ENCODE measurements at regions not wholly inside any gene's neighbourhood (a gene's known extent, or its start where the extent isn't known, plus 50 kb on each side); places are given as distances from the start of the nearest gene placed in this dataset.
"Not testable (repeated sequence)": the region's sequence is repeated elsewhere in the genome, so short reads cannot be mapped to it uniquely, and the experiment has no call there.

GRCh38 chr7:91573405-91573804 lies 307.1 kb downstream of the MTERF1 start:
- no peaks in the 10 kb centered on the region for H3K9me3 ChIP-seq
- no peak overlapping the region for H3K27ac ChIP-seq
- H3K36me3 ChIP-seq: no peaks in the 10 kb centered on the region
- TF ChIP-seq POLR2A (IDR thresholded peaks at IDR 0.05): no peak
- no peak for DNase-seq
- no peaks in the 10 kb centered on the region for H3K4me1 ChIP-seq
- intact Hi-C loops (cut with DNase I; ENCODE audit: low total_unique reads): no loop called here
- H3K4me3 ChIP-seq: no peak overlapping the region
- no peaks in the 10 kb centered on the region for H3K27me3 ChIP-seq

DNA sequence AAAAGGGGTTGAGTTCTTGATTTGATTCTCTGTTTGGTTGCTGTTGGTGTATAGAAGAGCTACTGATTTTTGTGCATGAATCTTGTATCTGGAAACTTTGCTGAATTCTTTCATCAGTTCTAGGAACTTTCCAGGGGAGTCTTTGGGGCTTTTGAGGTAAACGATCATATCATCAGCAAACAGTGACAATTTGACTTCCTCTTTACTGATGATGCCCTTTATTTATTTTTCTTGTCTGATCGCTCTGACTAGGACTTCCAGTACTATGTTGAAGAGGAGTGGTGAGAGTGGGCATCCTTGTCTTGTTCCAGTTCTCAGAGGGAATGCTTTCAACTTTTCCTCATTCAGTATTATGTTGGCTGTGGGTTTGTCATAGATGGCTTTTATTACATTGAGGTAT lies 304.0 kb downstream of the MTERF1 start:
- H3K4me1 ChIP-seq; intact Hi-C loops (cut with DNase I; ENCODE audit: low total_unique reads); H3K9me3 ChIP-seq; H3K36me3 ChIP-seq; H3K4me3 ChIP-seq; H3K27ac ChIP-seq; H3K27me3 ChIP-seq; DNase-seq: not testable (repeated sequence)

GRCh38 chr7:91579837-91580236 lies 300.7 kb downstream of the MTERF1 start:
- TF ChIP-seq CTCF (IDR thresholded peaks at IDR 0.05) (no peak), POLR2A (IDR thresholded peaks at IDR 0.05) (no peak)
- no peak for DNase-seq
- no peaks in the 10 kb centered on the region for H3K4me1 ChIP-seq
- no peaks in the 10 kb centered on the region for H3K9me3 ChIP-seq
- intact Hi-C loops (cut with DNase I; ENCODE audit: low total_unique reads): no loop called here
- no peaks in the 10 kb centered on the region for H3K36me3 ChIP-seq
- no peaks in the 10 kb centered on the region for H3K27me3 ChIP-seq
- H3K4me3 ChIP-seq: no peak overlapping the region
- no peak overlapping the region for H3K27ac ChIP-seq

GRCh38 chr7:91582799-91583477 lies 297.6 kb downstream of the MTERF1 start:
- Histone ChIP-seq H3K27me3 (no peaks in the 10 kb centered on the region), H3K9me3 (no peaks in the 10 kb centered on the region), H3K4me3 (no peak overlapping the region), H3K27ac (no peak overlapping the region), H3K36me3 (no peaks in the 10 kb centered on the region), H3K4me1 (no peaks in the 10 kb centered on the region)
- no peak for DNase-seq
- TF ChIP-seq CTCF (IDR thresholded peaks at IDR 0.05) (no peak), POLR2A (IDR thresholded peaks at IDR 0.05) (no peak)
- intact Hi-C loops (cut with DNase I; ENCODE audit: low total_unique reads): no loop called here

DNA sequence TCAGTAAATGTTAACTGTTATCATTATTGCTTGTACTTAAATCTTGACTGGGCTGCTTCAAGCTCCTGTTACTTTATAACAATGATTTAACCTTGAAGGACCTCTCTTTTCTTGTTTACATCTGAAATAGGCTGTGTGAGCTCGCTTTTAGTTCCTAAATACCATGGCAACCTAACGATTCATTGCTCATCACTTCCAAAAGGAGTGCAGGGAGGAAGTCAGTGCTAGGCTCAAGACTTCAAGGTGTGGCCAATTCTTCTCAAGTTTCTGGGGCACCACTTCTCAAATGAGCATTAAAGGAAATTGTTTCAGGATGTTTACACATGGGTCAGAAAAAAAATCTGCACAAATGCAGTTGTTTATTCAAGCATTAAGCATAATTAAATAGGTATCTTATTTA lies 284.2 kb downstream of the MTERF1 start:
- TF ChIP-seq CTCF (IDR thresholded peaks at IDR 0.05) (no peak), POLR2A (IDR thresholded peaks at IDR 0.05) (no peak)
- intact Hi-C loops (cut with DNase I; ENCODE audit: low total_unique reads): no loop called here
- no peak overlapping the region for H3K4me3 ChIP-seq

GRCh38 chr7:91598791-91599190 lies 281.7 kb downstream of the MTERF1 start:
- no peak overlapping the region for H3K4me3 ChIP-seq
- no peaks in the 10 kb centered on the region for H3K4me1 ChIP-seq
- DNase-seq: no peak
- no peak overlapping the region for H3K27ac ChIP-seq
- H3K27me3 ChIP-seq: no peaks in the 10 kb centered on the region
- intact Hi-C loops (cut with DNase I; ENCODE audit: low total_unique reads): no loop called here
- no peak for TF ChIP-seq CTCF (IDR thresholded peaks at IDR 0.05)
- TF ChIP-seq POLR2A (IDR thresholded peaks at IDR 0.05): no peak
- H3K9me3 ChIP-seq: no peaks in the 10 kb centered on the region
- no peaks in the 10 kb centered on the region for H3K36me3 ChIP-seq

More for the DNA sequence above, 284.2 kb downstream of the MTERF1 start:
- H3K27me3 ChIP-seq: no peaks in the 10 kb centered on the region
- H3K36me3 ChIP-seq: no peaks in the 10 kb centered on the region
- no peak overlapping the region for H3K27ac ChIP-seq
- H3K9me3 ChIP-seq: no peaks in the 10 kb centered on the region
- no peaks in the 10 kb centered on the region for H3K4me1 ChIP-seq
- no peak for DNase-seq
